SK-N-SH (cell line): ENCODE measurements at regions not wholly inside any gene's neighbourhood (a gene's known extent, or its start where the extent isn't known, plus 50 kb on each side); places are given as distances from the start of the nearest gene placed in this dataset.

Source experiments
- CTCF ChIA-PET: fragments of 300-600, 350-600 bp; formaldehyde crosslinking; extraction: SDS; loops from one replicate; lab custom pipeline; 2021; lab: Yijun Ruan, JAX
- POLR2A ChIA-PET: fragments of 350-600 bp; sonication (Branson Sonifier 250); formaldehyde crosslinking; extraction: SDS; loops from one replicate; lab custom pipeline; 2020; ENCODE audit warnings: antibody characterized with exemption, inconsistent platforms; lab: Yijun Ruan, JAX
- DNase-seq: peaks from one replicate; pipeline ENCODE4 v3.0.0; 2012
- H2AFZ ChIP-seq: fragments of 200-600 bp; sonication (generic); 2 replicates; pipeline ENCODE4 v1.8.1; 2016; ENCODE audit warnings: antibody characterized with exemption, mild to moderate bottlenecking, low read depth
- H3F3A ChIP-seq: fragments of 200-600 bp; sonication (generic); replicated peaks from 2 replicates; pipeline ENCODE3; 2016; ENCODE audit warnings: antibody characterized with exemption, mild to moderate bottlenecking; ENCODE audit not compliant: insufficient read depth
- H3K27ac ChIP-seq, 2 experiments: fragments of 200-500 bp in 1 of 2; fragments of 200-600 bp in 1 of 2; sonication (Bioruptor generic) in 1 of 2; sonication (generic), shearing (Covaris generic) in 1 of 2; 2 replicates each; pipeline versions ENCODE4 v1.5.1 to v1.6.1; 2014 to 2016; ENCODE audit warnings: low read depth in 2 of 2, inconsistent platforms in 1 of 2, low read length in 1 of 2, mild to moderate bottlenecking in 1 of 2, mixed read lengths in 1 of 2
- H3K27me3 ChIP-seq: fragments of 200-600 bp; sonication (generic), shearing (Covaris generic); 2 replicates; pipeline ENCODE4 v1.6.1; 2016; ENCODE audit warnings: mixed run types; ENCODE audit not compliant: insufficient read depth
- H3K36me3 ChIP-seq, 2 experiments: fragments of 200-500 bp in 1 of 2; fragments of 200-600 bp in 1 of 2; sonication (Bioruptor generic) in 1 of 2; sonication (generic) in 1 of 2; replicated peaks in 1 of 2; 2 replicates each; pipeline versions ENCODE3 to v1.5.1; 2014 to 2016; ENCODE audit warnings: low read length in 1 of 2, mild to moderate bottlenecking in 1 of 2; ENCODE audit not compliant: insufficient read depth in 2 of 2, control insufficient read depth in 1 of 2
- H3K4me1 ChIP-seq, 2 experiments: fragments of 200-500 bp in 1 of 2; fragments of 200-600 bp in 1 of 2; sonication (Bioruptor generic) in 1 of 2; sonication (generic), shearing (Covaris generic) in 1 of 2; 2 replicates each; pipeline versions ENCODE4 v1.5.1 to v1.6.1; 2014 to 2016; ENCODE audit warnings: low read depth in 1 of 2, low read length in 1 of 2, mixed run types in 1 of 2; ENCODE audit not compliant: insufficient read depth in 2 of 2, control insufficient read depth in 1 of 2
- H3K4me2 ChIP-seq: fragments of 200-600 bp; sonication (generic), shearing (Covaris generic); 2 replicates; pipeline ENCODE4 v1.6.1; 2017; ENCODE audit warnings: mixed run types
- H3K4me3 ChIP-seq, 2 experiments: fragments of 200-500 bp in 1 of 2; fragments of 200-600 bp in 1 of 2; sonication (Bioruptor generic) in 1 of 2; sonication (generic), shearing (Covaris generic) in 1 of 2; 2 replicates each; pipeline versions ENCODE4 v1.5.1 to v1.8.1; 2014 to 2016; ENCODE audit warnings: low read depth in 2 of 2, inconsistent platforms in 1 of 2, low read length in 1 of 2, mild to moderate bottlenecking in 1 of 2, mixed read lengths in 1 of 2, moderate library complexity in 1 of 2
- H3K79me2 ChIP-seq: fragments of 200-600 bp; sonication (generic); 2 replicates; pipeline ENCODE4 v1.8.1; 2017; ENCODE audit warnings: mild to moderate bottlenecking; ENCODE audit not compliant: insufficient read depth
- H3K9ac ChIP-seq: fragments of 200-600 bp; sonication (generic); 2 replicates; pipeline ENCODE4 v1.6.1; 2017; ENCODE audit warnings: mixed run types
- H3K9me2 ChIP-seq: fragments of 200-600 bp; sonication (generic); 2 replicates; pipeline ENCODE4 v1.6.1; 2017; ENCODE audit warnings: mixed run types
- H3K9me3 ChIP-seq: fragments of 200-600 bp; sonication (generic); 2 replicates; pipeline ENCODE4 v1.6.1; 2017; ENCODE audit warnings: mixed run types, mild to moderate bottlenecking, moderate library complexity
- H4K20me1 ChIP-seq: fragments of 200-600 bp; sonication (generic); 2 replicates; pipeline ENCODE4 v1.6.1; 2017; ENCODE audit warnings: mild to moderate bottlenecking, mixed run types; ENCODE audit not compliant: insufficient read depth
- ELF1 ChIP-seq: IDR thresholded peaks from 2 replicates; pipeline ENCODE4 v1.4.0; 2012
- EZH2phosphoT487 ChIP-seq: fragments of 200-600 bp; sonication (generic); IDR thresholded peaks from 2 replicates; pipeline ENCODE4 v1.6.1; 2017; ENCODE audit warnings: low read depth, mixed run types, mild to moderate bottlenecking, antibody characterized with exemption, moderate library complexity, borderline replicate concordance
- GABPA ChIP-seq: IDR thresholded peaks from 2 replicates; pipeline ENCODE4 v1.4.0; 2012; ENCODE audit warnings: low read depth, mild to moderate bottlenecking
- GATA2 ChIP-seq: sonication (generic); formaldehyde crosslinking; IDR thresholded peaks from 2 replicates; pipeline ENCODE4 v1.5.0; 2020; ENCODE audit warnings: mild to moderate bottlenecking, missing genetic modification reagents
- JUND ChIP-seq: IDR thresholded peaks from 2 replicates; pipeline ENCODE4 v1.4.0; 2012
- MAX ChIP-seq: IDR thresholded peaks from 2 replicates; pipeline ENCODE4 v1.4.0; 2012; ENCODE audit warnings: low read depth
- MEF2A ChIP-seq: IDR thresholded peaks from 2 replicates; pipeline ENCODE4 v1.4.0; 2012; ENCODE audit warnings: low read depth, borderline replicate concordance
- MXI1 ChIP-seq: IDR thresholded peaks from 2 replicates; pipeline ENCODE4 v1.6.1; 2012; ENCODE audit warnings: mild to moderate bottlenecking, low read depth, low read length, improper control_type of control experiment
- NFIC ChIP-seq: IDR thresholded peaks from 2 replicates; pipeline ENCODE4 v1.4.0; 2012; ENCODE audit warnings: borderline replicate concordance
- NRF1 ChIP-seq: IDR thresholded peaks from 2 replicates; pipeline ENCODE4 v1.6.1; 2012; ENCODE audit warnings: low read depth, mild to moderate bottlenecking, low read length
- REST ChIP-seq: IDR thresholded peaks from 2 replicates; pipeline ENCODE4 v1.6.1; 2012; ENCODE audit warnings: mild to moderate bottlenecking, low read depth, low read length, moderate library complexity
- SIN3A ChIP-seq: IDR thresholded peaks from 2 replicates; pipeline ENCODE4 v1.6.1; 2012; ENCODE audit warnings: low read depth, mild to moderate bottlenecking, low read length, moderate library complexity, borderline replicate concordance
- SMC3 ChIP-seq: IDR thresholded peaks from 2 replicates; pipeline ENCODE4 v1.6.1; 2012; ENCODE audit warnings: low read depth, low read length, improper control_type of control experiment
- TCF12 ChIP-seq: IDR thresholded peaks from 2 replicates; pipeline ENCODE4 v1.4.0; 2012
- USF2 ChIP-seq: fragments of 150-350 bp; IDR thresholded peaks from 2 replicates; pipeline ENCODE4 v1.6.1; 2017; ENCODE audit warnings: antibody characterized with exemption, low read length, low read depth, borderline replicate concordance
- ZBTB33 ChIP-seq: IDR thresholded peaks from 2 replicates; pipeline ENCODE4 v1.4.0; 2012; ENCODE audit warnings: low read depth, borderline replicate concordance
- WGBS: methylation state at CpG from one replicate; pipeline ENCODE4 v1.1.6; 2017; ENCODE audit warnings: low lambda C conversion rate; 5-methylcytosine and 5-hydroxymethylcytosine counted together
- TF ChIP-seq, protein P1 (sequence below): IDR thresholded peaks from 2 replicates; pipeline ENCODE4 v1.4.0; 2012; ENCODE audit warnings: low read depth, borderline replicate concordance

DNA sequence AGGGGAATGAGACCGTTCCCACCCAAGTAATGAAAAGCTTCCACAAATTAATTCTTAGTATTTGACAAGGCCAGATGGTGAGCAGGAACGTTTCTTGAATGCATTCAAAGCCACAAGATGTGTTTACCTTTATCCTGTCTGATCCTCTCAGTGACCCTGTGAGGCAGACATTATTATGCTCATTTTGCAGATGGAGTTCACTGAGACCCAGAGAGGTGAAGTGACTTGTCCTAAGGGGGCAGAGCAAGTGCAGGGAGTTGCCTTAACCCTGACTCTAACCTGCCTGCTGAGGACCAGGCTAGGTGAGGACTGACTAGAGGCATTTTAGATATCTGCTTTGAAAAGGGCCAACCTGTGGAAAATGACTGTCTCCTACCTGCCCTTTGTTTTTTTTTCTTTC is 156.7 kb downstream of the HAPSTR1 start (continued):
- TF ChIP-seq MXI1 (no peak), USF2 (no peak), JUND (no peak)

DNA sequence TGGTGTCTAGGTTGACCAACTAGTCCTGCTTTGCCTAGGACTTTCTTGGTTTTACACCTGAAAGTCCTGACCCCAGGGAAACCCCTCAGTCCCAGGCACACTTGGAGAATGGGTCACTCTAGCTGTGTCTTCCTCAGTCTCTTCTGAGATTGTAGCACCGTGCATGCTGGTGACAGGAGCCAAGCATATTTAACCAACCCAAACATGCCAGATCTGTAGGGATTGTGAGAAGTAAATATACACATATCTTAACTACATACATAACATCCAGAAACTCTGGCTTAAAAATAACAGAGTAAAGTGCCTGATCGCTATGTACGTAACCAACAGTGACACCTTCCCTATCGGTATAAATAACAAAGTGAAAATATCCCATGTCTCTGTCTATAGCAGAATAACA is 158.1 kb downstream of the HAPSTR1 start:
- Histone ChIP-seq H3K4me3 (no peak overlapping the region), H3K27ac (no peak overlapping the region), H3K9me3 (no peaks in the 10 kb centered on the region), H3K79me2 (no peaks in the 10 kb centered on the region), H2AFZ (no peak overlapping the region), H3K9me2 (no peaks in the 10 kb centered on the region), H3K4me1 (no peaks in the 10 kb centered on the region), H3K9ac (no peak overlapping the region), H3F3A (no peaks in the 10 kb centered on the region), H3K36me3 (no peaks in the 10 kb centered on the region), H4K20me1 (no peaks in the 10 kb centered on the region), H3K27me3 (no peaks in the 10 kb centered on the region), H3K4me2 (no peak overlapping the region)
- TF ChIP-seq GABPA (no peak), SMC3 (no peak), TCF12 (no peak), JUND (no peak), REST (no peak), NRF1 (no peak), NFIC (no peak), MAX (no peak), ELF1 (no peak), SIN3A (no peak), ZBTB33 (no peak), MEF2A (no peak), EZH2phosphoT487 (no peak), GATA2 (CRISPR knock-in tag) (no peak)
- TF ChIP-seq, protein P1, sequence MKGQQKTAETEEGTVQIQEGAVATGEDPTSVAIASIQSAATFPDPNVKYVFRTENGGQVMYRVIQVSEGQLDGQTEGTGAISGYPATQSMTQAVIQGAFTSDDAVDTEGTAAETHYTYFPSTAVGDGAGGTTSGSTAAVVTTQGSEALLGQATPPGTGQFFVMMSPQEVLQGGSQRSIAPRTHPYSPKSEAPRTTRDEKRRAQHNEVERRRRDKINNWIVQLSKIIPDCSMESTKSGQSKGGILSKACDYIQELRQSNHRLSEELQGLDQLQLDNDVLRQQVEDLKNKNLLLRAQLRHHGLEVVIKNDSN = no peak
- no peak for DNase-seq
- CTCF ChIA-PET = no interaction called here
- POLR2A ChIA-PET = no interaction called here
- 54% methylated on average over 4 of the region's 4 CpGs for WGBS
